GM19397 (cell line): ENCODE measurements at regions not wholly inside any gene's neighbourhood (a gene's known extent, or its start where the extent isn't known, plus 50 kb on each side); places are given as distances from the start of the nearest gene placed in this dataset.

ENCODE experiments used
- ATAC-seq: cut with Tn5 transposase; IDR thresholded peaks from one replicate; pipeline ENCODE4 v1.9.1; 2021; ENCODE audit warnings: mild to moderate bottlenecking, moderate library complexity; ENCODE audit not compliant: unreplicated experiment

- ATAC-seq = no peak
These were observed 278.5 kb downstream of the FBXO15 start for GRCh38 chr18:73869182-73869581.

DNA sequence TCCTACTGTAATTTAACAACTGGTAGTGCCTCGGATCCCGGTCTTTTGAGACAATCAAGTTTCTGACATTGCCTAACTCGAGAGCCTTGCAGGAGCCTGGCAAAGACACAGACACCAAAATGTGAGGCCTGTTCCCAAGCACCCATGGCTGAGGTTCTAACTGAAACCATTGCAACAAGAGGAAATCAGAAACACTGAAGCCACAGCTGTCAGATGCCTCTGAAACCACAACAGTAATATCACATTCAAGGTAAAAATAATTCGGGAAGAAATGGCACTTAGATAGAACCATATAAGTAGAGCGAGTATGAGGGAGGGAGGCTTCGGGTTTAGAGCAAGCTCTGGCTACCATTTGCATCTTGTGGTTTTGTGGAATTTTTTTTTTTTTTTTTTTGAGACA, 285.9 kb downstream of the FBXO15 start:
- no peak for ATAC-seq

- no peak for ATAC-seq
These were observed 287.7 kb downstream of the FBXO15 start for GRCh38 chr18:73859837-73860397.

DNA sequence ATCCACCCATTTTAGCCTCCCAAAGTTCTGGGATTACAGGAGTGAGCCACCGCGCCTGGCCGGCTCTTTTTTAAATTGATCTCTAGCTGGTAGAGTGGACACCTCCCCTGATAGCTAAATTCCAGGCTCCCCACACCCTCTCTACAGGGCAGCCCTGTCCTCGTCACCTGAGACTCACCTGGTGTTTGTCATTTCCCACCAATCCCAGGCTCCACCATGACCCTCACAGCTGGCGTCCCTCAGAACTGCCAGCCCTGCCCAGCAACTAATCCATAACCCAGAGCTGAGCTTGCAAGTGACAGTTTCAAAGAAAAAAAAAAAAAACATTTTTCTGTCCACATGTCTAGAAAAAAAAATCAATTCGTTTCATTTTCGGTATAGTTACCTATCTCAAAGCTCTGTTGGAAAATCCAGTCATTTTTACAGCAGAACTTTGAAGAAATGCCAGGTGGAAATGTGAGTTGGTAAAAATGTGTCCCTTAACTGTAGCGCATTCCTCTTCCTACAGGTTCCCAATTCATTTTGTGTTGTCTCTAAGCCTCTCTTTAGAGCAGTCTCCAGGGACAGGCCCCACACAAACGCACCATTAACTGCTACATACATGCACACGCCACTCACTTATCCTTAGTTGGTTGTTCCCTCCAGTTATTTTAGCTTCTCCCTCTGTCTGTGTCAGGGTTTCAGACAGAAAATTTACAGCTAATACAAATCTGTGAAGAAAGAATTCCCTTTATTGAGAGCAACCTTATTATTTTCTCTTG, 294.7 kb downstream of the FBXO15 start:
- ATAC-seq = no peak

GRCh38 chr18:73850782-73851181, 296.9 kb downstream of the FBXO15 start:
- ATAC-seq = no peak

- ATAC-seq = no peak
These were observed 299.0 kb downstream of the FBXO15 start for GRCh38 chr18:73848656-73849055.

GRCh38 chr18:73843455-73843854, 304.2 kb downstream of the FBXO15 start:
- ATAC-seq = no peak

- peak; percentile 91 for ATAC-seq
These were observed 304.7 kb downstream of the FBXO15 start for GRCh38 chr18:73842795-73843394.

GRCh38 chr18:73841661-73842060, 306.0 kb downstream of the FBXO15 start:
- ATAC-seq = no peak

DNA sequence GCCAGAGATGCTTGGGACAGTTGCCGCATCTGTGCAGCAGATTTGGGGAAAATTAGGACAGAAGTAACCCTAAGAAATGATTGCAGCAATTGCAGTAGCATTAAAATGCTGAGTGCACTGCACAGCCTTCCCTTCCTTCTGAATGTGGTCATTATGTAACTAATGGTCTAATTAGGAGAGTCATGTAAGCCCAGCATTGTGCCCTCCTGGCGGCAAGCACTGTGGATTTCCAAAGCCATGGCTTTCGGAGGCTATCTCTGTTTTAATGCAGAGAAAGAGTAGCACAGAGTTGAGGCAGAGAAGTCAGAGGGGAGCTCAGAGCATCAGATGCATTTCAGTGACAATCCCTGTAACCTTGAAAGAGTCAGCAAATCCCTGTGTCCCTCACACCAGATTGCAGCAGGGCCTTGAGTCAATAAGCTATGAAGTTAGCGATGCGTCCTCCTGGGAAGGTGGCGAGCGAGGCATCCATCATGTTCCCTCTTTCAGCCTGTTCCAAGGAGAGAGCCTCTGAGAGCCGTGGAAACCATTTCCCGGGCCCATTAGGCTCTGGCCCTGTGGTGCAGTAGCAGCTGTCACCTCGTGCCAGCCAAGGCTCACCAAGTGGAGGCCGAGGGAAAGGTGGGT, 307.2 kb downstream of the FBXO15 start:
- ATAC-seq = no peak

GRCh38 chr18:73839441-73839840, 308.2 kb downstream of the FBXO15 start:
- no peak for ATAC-seq

DNA sequence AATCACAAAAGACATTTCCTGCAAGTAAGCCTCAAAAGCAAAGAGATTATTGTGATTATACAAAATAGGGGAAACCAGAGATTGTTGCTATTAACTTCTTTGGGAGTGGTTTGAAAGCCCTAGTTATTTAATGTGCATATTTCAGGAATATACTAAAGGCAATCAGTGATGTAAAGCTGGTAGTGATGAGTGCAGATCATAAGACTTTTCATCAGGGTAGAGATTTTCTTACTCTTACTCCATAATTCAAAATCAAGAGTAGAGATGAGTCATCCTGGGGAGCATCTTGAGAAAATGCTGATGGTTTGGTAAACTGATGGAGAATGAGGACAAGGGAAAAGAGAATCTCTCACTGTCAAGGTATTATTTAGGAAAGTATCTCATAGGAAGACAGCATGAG, 309.5 kb downstream of the FBXO15 start:
- ATAC-seq = no peak

DNA sequence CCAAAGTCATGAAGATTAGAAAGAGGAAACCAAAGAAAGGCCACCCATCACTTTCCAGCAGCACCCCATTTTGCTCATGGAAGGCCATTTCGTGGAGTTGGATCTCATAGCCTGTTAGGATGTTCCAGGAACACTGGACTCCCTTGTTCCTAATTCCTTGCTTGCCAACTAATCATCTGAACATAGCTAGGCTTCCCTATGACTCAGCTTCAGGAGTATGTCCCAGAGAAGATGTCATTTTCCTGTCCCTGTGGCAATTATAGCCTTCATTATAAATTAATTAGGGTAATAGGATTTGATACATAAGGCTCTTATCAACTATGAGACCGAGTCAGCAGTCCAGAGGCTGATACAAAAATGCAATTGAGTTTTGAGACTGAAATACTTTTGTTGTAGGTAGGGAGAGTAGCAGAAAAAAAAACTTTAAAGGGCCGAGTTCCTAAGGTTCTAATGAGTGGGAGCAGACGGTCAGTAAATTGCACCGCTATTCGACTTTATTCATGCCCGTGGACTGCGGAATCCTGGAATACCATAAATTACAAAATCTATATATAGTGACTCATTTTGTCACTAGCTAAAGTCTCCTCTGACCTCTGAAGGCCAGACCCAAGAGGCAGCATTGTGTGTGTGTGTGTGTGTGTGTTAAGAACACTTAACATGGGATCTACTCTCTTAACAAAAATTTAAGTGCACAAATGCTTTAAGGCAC, 311.8 kb downstream of the FBXO15 start:
- ATAC-seq = no peak

DNA sequence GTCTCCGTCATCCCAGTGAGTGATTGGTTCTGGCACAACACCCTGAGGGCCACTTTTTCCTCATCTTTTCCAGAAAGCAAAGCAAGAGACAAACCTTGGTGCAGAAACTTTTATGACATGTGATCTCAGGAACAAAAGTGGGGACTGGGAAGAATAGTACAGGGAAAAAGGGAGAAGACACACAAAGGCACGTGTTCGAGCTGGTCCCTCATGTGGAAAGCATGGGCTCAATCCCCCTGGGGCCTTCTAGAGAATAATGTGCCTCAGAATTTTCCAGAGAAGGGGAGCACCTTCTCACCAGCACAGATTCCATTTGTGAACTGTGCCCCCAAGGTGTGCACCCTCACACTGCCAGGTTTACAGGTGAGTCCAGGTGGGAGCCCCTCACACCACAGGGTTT, 312.6 kb downstream of the FBXO15 start:
- no peak for ATAC-seq

GRCh38 chr18:73831688-73832087, 315.9 kb downstream of the FBXO15 start:
- ATAC-seq = no peak

- no peak for ATAC-seq
These were observed 318.5 kb downstream of the FBXO15 start for GRCh38 chr18:73829146-73829545.

DNA sequence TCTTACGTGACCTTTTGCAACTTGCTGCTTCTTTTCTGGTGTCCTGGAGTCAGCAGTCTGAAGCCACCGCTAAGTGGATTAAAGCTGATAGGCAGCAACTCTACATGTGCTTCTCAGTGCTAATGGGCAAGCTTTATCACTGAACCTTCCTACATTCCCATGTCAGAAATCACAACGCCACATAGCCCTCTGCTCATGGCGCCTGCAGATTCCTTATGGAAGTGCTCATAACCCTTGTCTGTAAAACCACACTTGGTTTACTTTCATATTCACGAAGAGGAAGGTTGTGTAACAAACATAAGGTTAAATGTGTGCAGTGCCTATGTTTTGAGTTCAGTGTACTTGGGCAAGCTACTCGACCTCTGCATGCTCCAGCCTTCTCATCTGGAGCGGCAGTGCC, 319.8 kb downstream of the FBXO15 start:
- ATAC-seq = no peak

DNA sequence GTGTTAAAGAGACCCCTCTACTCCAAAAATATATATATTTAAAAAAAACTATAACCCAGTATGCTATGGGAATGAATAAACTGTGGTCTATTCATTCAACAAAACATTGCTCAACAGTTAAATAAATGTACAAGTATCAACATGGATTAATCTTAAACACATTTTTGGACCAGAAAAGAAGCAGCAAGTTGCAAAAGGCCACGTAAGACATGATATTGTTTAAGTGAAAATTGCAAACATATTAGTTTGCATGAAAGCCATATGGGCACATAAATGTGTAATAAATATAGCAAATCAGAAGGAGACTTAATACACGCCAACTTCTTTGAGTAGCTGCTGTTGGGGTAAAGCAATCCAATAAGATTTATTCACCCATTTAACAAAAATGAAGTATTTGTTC, 321.5 kb downstream of the FBXO15 start:
- no peak for ATAC-seq

DNA sequence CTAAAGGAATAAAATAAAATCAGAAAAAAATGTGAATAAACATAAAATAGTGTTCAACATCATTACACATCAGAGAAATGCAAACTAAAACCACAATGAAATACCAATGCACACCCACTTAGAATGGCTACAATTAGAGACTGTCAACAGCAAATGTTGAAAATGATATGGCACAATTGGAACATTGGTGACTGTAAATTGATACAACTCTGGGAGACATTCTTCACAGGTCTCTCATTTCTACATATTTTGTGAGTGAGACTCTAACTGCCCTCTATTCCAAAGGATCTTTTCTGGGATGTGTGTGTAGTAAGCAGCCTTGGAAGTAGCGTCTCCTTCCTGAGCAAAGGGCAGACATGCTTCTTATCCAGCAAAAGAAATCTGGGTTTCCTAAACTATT, 323.0 kb downstream of the FBXO15 start:
- no peak for ATAC-seq

DNA sequence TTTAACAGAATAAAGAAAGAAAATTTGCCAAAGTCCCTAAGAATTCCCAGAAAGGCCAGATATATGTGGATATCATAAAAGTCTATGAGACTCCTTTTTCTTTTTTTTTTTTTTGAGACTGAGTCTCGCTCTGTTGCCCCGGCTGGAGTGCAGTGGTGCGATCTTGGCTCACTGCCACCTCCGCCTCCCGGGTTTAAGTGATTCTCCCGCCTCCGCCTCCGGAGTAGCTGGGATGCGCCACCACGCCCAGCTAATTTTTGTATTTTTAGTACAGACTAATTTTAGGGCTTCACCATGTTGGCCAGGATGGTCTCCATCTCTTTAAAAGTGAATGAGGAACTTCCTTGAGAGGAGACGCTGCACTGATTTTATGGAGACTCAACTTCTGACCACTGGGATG, 335.2 kb downstream of the FBXO15 start:
- no peak for ATAC-seq

- no peak for ATAC-seq
These were observed 340.0 kb downstream of the FBXO15 start for GRCh38 chr18:73807551-73808192.
